GM18502 (cell line): ENCODE measurements at regions not wholly inside any gene's neighbourhood (a gene's known extent, or its start where the extent isn't known, plus 50 kb on each side); places are given as distances from the start of the nearest gene placed in this dataset.

ENCODE experiments used
- ATAC-seq: cut with Tn5 transposase; IDR thresholded peaks from one replicate; pipeline ENCODE4 v1.9.1; 2021; ENCODE audit warnings: mild to moderate bottlenecking; ENCODE audit not compliant: unreplicated experiment, poor library complexity

- no peak for ATAC-seq
Measured at GRCh38 chr13:63414247-63414646, 1998.6 kb upstream of the PCDH20 start.

GRCh38 chr13:63409791-63410351 is 1994.2 kb upstream of the PCDH20 start:
- ATAC-seq, result no peak

- no peak for ATAC-seq
Measured at GRCh38 chr13:63408331-63409189, 1992.9 kb upstream of the PCDH20 start.

- ATAC-seq, result no peak
Measured at GRCh38 chr13:63403733-63404132, 1988.1 kb upstream of the PCDH20 start.

GRCh38 chr13:63396746-63397145 is 1981.1 kb upstream of the PCDH20 start:
- ATAC-seq, result no peak

- no peak for ATAC-seq
Measured at GRCh38 chr13:63393112-63393511, 1977.5 kb upstream of the PCDH20 start.

GRCh38 chr13:63389756-63390155 is 1974.1 kb upstream of the PCDH20 start:
- ATAC-seq, result no peak

GRCh38 chr13:63381078-63381859 is 1965.6 kb upstream of the PCDH20 start:
- no peak for ATAC-seq

GRCh38 chr13:63377986-63378385 is 1962.3 kb upstream of the PCDH20 start:
- ATAC-seq, result no peak

GRCh38 chr13:63370101-63370500 is 1954.5 kb upstream of the PCDH20 start:
- ATAC-seq, result no peak

GRCh38 chr13:63367522-63368198 is 1952.0 kb upstream of the PCDH20 start:
- no peak for ATAC-seq

- ATAC-seq, result no peak
Measured at GRCh38 chr13:63364159-63364558, 1948.5 kb upstream of the PCDH20 start.

GRCh38 chr13:63351533-63351932 is 1935.9 kb upstream of the PCDH20 start:
- no peak for ATAC-seq

GRCh38 chr13:63351081-63351480 is 1935.4 kb upstream of the PCDH20 start:
- no peak for ATAC-seq

- no peak for ATAC-seq
Measured at GRCh38 chr13:63345835-63346234, 1930.2 kb upstream of the PCDH20 start.

- ATAC-seq, result no peak
Measured at GRCh38 chr13:63344711-63345110, 1929.1 kb upstream of the PCDH20 start.

GRCh38 chr13:63337921-63338320 is 1922.3 kb upstream of the PCDH20 start:
- no peak for ATAC-seq

- no peak for ATAC-seq
Measured at GRCh38 chr13:63337041-63337440, 1921.4 kb upstream of the PCDH20 start.

GRCh38 chr13:63336549-63336948 is 1920.9 kb upstream of the PCDH20 start:
- no peak for ATAC-seq

GRCh38 chr13:63327584-63327983 is 1911.9 kb upstream of the PCDH20 start:
- no peak for ATAC-seq

GRCh38 chr13:63323441-63323840 is 1907.8 kb upstream of the PCDH20 start:
- ATAC-seq, result no peak
